ACC112 (cell line): ENCODE measurements at regions not wholly inside any gene's neighbourhood (a gene's known extent, or its start where the extent isn't known, plus 50 kb on each side); places are given as distances from the start of the nearest gene placed in this dataset.

ENCODE experiments used
- H2AFZ ChIP-seq: fragments of 200-600 bp; sonication (generic); one replicate; pipeline ENCODE4 v1.6.0; 2017; ENCODE audit warnings: antibody characterized with exemption, low read length; ENCODE audit not compliant: unreplicated experiment
- H3K27ac ChIP-seq: fragments of 200-600 bp; sonication (generic); 2 replicates; pipeline ENCODE4 v1.5.1; 2014; ENCODE audit warnings: low read depth, mild to moderate bottlenecking, antibody characterized with exemption, low read length, moderate library complexity
- H3K27me3 ChIP-seq: fragments of 200-600 bp; sonication (generic); 2 replicates; pipeline ENCODE4 v1.6.1; 2014; ENCODE audit warnings: mild to moderate bottlenecking, antibody characterized with exemption, low read length, moderate library complexity, mixed read lengths; ENCODE audit not compliant: insufficient read depth
- H3K36me3 ChIP-seq: fragments of 200-600 bp; sonication (generic); 2 replicates; pipeline ENCODE4 v1.6.1; 2016; ENCODE audit warnings: mild to moderate bottlenecking, antibody characterized with exemption, low read length, moderate library complexity, mixed read lengths; ENCODE audit not compliant: insufficient read depth
- H3K4me1 ChIP-seq: fragments of 200-600 bp; sonication (generic); one replicate; pipeline ENCODE4 v1.6.1; 2016; ENCODE audit warnings: low read length, mixed read lengths; ENCODE audit not compliant: insufficient read depth, unreplicated experiment, control insufficient read depth
- H3K4me3 ChIP-seq: fragments of 200-600 bp; sonication (generic); 2 replicates; pipeline ENCODE4 v1.5.1; 2014; ENCODE audit warnings: mild to moderate bottlenecking, low read depth, low read length
- H3K79me2 ChIP-seq: fragments of 200-600 bp; sonication (generic); one replicate; pipeline ENCODE4 v1.6.0; 2016; ENCODE audit warnings: low read length; ENCODE audit not compliant: control insufficient read depth, unreplicated experiment, insufficient read depth

- Histone ChIP-seq H3K79me2 (no peaks in the 10 kb centered on the region), H3K36me3 (no peaks in the 10 kb centered on the region), H3K4me3 (no peak overlapping the region), H3K27ac (no peak overlapping the region), H2AFZ (no peak overlapping the region), H3K4me1 (no peaks in the 10 kb centered on the region), H3K27me3 (no peaks in the 10 kb centered on the region)
Observed at GRCh38 chr12:17695495-17695894, 394.5 kb downstream of the RERGL start.

- H3K4me1 ChIP-seq, result no peaks in the 10 kb centered on the region
- no peaks in the 10 kb centered on the region for H3K79me2 ChIP-seq
- H3K36me3 ChIP-seq, result no peaks in the 10 kb centered on the region
- no peak overlapping the region for H3K4me3 ChIP-seq
- H3K27ac ChIP-seq, result no peak overlapping the region
- H3K27me3 ChIP-seq, result no peaks in the 10 kb centered on the region
- no peak overlapping the region for H2AFZ ChIP-seq
Observed at GRCh38 chr12:17691369-17691768, 398.6 kb downstream of the RERGL start.

DNA sequence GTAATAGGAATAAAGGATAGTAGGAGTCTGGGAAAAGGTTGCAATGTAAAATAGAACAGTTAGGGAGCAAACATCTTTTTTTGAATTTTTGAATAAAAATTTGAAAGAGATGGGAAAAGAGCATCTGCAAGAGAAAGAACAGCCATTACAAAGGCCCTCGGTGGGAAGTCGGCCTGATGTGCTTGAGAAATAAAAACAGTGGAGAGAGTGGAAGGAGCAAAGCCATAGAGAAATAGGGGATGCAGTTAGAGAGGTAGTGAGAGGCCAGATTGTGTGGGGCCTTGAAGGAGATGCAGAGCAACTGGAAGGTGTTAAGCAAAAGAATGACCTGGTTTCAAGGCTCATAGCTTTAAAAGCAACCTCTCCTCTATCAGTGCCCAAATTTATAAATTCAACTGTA is 409.8 kb downstream of the RERGL start:
- Histone ChIP-seq H3K79me2 (no peaks in the 10 kb centered on the region), H3K4me3 (no peak overlapping the region), H2AFZ (no peak overlapping the region), H3K4me1 (no peaks in the 10 kb centered on the region), H3K27me3 (no peaks in the 10 kb centered on the region), H3K27ac (no peak overlapping the region), H3K36me3 (no peaks in the 10 kb centered on the region)

DNA sequence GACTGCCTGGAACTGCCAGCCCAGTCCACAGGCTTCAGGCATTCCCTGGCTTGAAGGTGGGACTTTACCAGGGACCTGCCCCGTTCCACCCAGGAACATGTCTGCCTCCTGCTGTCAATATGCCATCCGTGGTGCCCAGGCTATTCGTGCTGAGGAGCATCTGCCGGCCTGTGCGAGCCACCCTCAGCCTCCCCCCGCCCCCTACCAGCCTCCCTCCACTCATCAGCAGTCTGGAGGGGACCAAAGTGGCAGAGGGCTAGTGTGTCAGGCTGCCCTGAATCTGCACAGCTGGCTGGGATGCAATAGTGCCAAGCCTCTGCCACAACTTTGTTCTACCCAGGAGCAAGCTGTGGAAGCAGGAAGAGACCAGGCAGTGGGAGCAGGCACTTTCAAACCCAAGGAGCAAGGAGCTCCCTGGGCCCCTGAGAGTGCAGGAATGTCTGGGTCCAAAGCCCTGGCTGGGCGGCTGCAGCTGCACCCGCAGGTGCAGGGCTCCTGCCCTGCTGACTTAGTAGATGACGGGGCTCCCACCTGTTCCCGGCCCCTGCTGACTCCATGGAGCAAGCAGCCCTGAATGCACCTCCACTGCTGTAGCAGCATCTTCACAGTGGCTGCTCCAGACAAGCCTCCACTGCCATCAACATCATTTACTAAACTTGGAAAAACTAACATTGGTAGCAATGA is 423.2 kb downstream of the RERGL start:
- no peaks in the 10 kb centered on the region for H3K36me3 ChIP-seq
- H3K27ac ChIP-seq, result no peak overlapping the region
- H3K4me3 ChIP-seq, result no peak overlapping the region
- H3K79me2 ChIP-seq, result no peaks in the 10 kb centered on the region
- no peaks in the 10 kb centered on the region; the same call in none of the 2 replicates for H3K27me3 ChIP-seq
- H2AFZ ChIP-seq, result no peak overlapping the region
- H3K4me1 ChIP-seq, result no peaks in the 10 kb centered on the region

GRCh38 chr12:17665839-17666238 is 424.2 kb downstream of the RERGL start:
- Histone ChIP-seq H3K36me3 (no peaks in the 10 kb centered on the region), H3K27me3 (no peaks in the 10 kb centered on the region; the same call in none of the 2 replicates), H3K79me2 (no peaks in the 10 kb centered on the region), H3K4me1 (no peaks in the 10 kb centered on the region), H3K27ac (no peak overlapping the region), H2AFZ (no peak overlapping the region), H3K4me3 (no peak overlapping the region)

DNA sequence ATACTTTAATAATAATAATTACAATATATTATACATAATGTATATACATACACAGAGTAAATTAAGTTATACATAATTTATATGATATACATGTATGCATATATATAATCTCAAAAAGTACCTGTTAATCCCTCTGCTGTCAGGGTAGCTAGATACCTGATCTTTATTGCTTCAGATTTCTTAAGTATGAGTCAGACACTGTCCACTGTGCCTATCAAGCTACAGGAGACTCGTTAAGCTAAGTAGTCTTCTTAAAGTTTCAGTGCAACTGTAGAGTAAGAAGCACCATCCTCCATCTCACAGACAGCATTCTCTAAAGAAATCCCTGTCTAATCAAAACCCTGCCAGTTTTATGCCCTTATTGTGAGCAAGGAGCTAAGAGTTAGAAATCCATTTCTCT is 428.7 kb downstream of the RERGL start:
- H3K4me1 ChIP-seq, result no peaks in the 10 kb centered on the region
- H3K79me2 ChIP-seq, result no peaks in the 10 kb centered on the region
- no peak overlapping the region for H3K27ac ChIP-seq
- no peaks in the 10 kb centered on the region for H3K27me3 ChIP-seq
- no peak overlapping the region for H3K4me3 ChIP-seq
- no peak overlapping the region for H2AFZ ChIP-seq
- H3K36me3 ChIP-seq, result no peaks in the 10 kb centered on the region

- no peak overlapping the region for H3K4me3 ChIP-seq
- H3K79me2 ChIP-seq, result no peaks in the 10 kb centered on the region
- H2AFZ ChIP-seq, result no peak overlapping the region
- H3K4me1 ChIP-seq, result no peaks in the 10 kb centered on the region
- H3K27me3 ChIP-seq, result peaks cover 4% of the 10 kb centered on the region; the same call in 1 of the 2 replicates
- H3K36me3 ChIP-seq, result no peaks in the 10 kb centered on the region
- no peak overlapping the region for H3K27ac ChIP-seq
Observed at GRCh38 chr12:17652436-17652835, 437.6 kb downstream of the RERGL start.

DNA sequence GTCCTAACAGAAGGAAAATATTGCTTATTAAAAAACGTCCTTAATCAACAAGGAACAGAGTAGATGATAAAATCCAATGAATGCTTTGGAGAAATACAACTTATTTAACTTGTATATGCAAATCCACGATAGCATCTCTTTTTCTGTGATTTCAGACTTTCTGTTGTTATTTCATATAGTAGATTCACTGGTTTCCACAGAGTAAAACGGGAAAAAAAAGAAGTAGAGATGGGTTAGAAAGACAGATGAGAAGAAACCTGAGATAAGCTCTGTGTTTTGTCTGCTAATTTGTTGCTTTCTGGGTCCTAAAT is 447.7 kb downstream of the RERGL start:
- H3K79me2 ChIP-seq, result no peaks in the 10 kb centered on the region
- H3K36me3 ChIP-seq, result no peaks in the 10 kb centered on the region
- H3K27me3 ChIP-seq, result peaks cover 29% of the 10 kb centered on the region
- H3K4me1 ChIP-seq, result no peaks in the 10 kb centered on the region
- no peak overlapping the region for H3K4me3 ChIP-seq
- no peak overlapping the region for H3K27ac ChIP-seq
- H2AFZ ChIP-seq, result no peak overlapping the region

DNA sequence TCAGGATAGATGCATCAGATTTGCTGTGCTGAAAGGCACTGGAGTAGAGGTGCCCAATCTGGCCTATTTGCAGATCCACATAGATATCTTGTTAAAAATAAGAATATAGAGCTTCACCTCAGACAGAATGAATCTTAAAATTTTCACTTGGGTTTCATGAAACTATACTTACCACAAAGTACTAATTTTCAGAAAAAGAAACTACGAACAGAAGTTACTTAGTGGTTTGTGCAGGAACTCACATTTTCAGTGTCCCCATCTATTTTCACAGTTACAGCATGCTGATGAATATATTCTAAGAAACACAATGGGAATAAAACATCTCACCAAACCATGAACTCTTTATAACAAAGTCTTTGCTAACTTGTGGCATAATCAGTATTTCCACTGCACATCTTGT is 449.4 kb downstream of the RERGL start:
- Histone ChIP-seq H3K27ac (no peak overlapping the region), H3K4me1 (no peaks in the 10 kb centered on the region), H3K4me3 (no peak overlapping the region), H3K27me3 (peaks cover 26% of the 10 kb centered on the region), H3K36me3 (no peaks in the 10 kb centered on the region), H3K79me2 (no peaks in the 10 kb centered on the region), H2AFZ (no peak overlapping the region)

- Histone ChIP-seq H3K79me2 (no peaks in the 10 kb centered on the region), H3K4me3 (no peak overlapping the region), H3K36me3 (no peaks in the 10 kb centered on the region), H3K27ac (no peak overlapping the region), H3K4me1 (no peaks in the 10 kb centered on the region), H2AFZ (no peak overlapping the region), H3K27me3 (no peaks in the 10 kb centered on the region)
Observed at GRCh38 chr12:17618831-17619230, 471.2 kb downstream of the RERGL start.

GRCh38 chr12:17609701-17610100 is 480.3 kb downstream of the RERGL start:
- Histone ChIP-seq H2AFZ (no peak overlapping the region), H3K36me3 (no peaks in the 10 kb centered on the region), H3K27me3 (0 out of 2 replicates have a peak, but pooled peaks cover 3% of the 10 kb centered on the region), H3K79me2 (no peaks in the 10 kb centered on the region), H3K27ac (no peak overlapping the region), H3K4me3 (no peak overlapping the region), H3K4me1 (no peaks in the 10 kb centered on the region)
